ENCODE measurements at regions not wholly inside any gene's neighbourhood (a gene's known extent, or its start where the extent isn't known, plus 50 kb on each side); places are given as distances from the start of the nearest gene placed in this dataset.

DNA sequence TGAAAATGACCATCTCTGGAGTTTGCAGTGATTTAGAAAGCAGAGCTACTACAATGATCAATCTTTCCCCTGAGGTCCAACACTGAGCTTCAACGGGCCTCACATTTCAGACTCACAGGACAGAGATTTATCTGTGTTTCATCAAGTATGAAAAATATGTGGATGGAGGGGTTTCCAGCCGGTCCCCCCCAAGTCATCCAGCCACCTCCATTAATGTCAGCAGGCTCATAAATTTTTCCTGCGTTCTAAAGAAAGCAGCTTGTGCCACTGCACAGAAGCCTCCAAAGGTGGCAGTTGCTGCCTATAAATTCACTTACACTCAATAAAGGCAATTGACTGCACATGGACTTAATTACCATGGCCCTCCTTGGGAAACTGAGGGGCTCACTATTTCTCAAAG, 117.4 kb upstream of the ACKR3 start:
- TF ChIP-seq, protein P1, sequence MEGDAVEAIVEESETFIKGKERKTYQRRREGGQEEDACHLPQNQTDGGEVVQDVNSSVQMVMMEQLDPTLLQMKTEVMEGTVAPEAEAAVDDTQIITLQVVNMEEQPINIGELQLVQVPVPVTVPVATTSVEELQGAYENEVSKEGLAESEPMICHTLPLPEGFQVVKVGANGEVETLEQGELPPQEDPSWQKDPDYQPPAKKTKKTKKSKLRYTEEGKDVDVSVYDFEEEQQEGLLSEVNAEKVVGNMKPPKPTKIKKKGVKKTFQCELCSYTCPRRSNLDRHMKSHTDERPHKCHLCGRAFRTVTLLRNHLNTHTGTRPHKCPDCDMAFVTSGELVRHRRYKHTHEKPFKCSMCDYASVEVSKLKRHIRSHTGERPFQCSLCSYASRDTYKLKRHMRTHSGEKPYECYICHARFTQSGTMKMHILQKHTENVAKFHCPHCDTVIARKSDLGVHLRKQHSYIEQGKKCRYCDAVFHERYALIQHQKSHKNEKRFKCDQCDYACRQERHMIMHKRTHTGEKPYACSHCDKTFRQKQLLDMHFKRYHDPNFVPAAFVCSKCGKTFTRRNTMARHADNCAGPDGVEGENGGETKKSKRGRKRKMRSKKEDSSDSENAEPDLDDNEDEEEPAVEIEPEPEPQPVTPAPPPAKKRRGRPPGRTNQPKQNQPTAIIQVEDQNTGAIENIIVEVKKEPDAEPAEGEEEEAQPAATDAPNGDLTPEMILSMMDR (IDR thresholded peaks at IDR 0.05; ENCODE audit: control insufficient read depth, insufficient read depth, low read depth, low read length, missing control alignments) = no peak
- DNase-seq (ENCODE audit: low read depth) = no peak
- H3K4me3 ChIP-seq (ENCODE audit: control insufficient read depth, low read depth, low read length) = no peak overlapping the region

DNA sequence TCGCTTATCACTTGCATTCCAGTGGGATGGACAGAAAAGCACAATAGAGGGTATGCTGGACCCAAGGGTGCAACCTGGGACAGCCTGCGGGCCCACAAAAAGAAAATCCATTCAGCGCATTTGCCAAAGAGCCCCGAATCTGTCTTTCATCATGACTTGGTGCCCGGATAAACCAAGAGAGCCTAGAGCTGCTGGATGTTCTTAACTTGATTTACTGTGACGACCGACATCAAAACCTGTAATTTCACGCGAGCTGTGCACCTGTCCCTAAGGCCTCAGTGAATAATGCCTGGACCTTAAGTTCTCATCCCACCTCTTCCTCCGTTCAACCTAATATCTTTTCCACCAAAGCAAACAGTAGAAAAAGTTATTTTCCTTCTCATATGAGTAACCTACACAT, 115.5 kb upstream of the ACKR3 start:
- H3K4me3 ChIP-seq (ENCODE audit: control insufficient read depth, low read depth, low read length) = no peak overlapping the region
- TF ChIP-seq, protein P1 (IDR thresholded peaks at IDR 0.05; ENCODE audit: control insufficient read depth, insufficient read depth, low read depth, low read length, missing control alignments) = no peak
- DNase-seq (ENCODE audit: low read depth) = no peak

DNA sequence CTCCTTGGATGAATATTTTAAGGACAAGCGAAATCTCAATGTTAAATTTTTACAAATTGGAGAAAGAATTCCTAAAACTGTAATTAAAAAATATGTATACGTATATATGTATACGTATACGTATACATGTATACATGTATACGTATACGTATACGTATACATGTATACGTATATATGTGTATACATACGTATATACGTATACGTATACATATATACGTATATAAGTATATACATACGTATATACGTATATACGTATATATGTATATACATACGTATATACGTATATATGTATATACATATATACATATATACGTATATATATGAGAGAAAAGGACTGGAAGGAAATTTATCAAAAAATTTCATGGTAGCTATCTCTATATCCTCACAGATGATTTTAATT, 110.2 kb upstream of the ACKR3 start:
- no peak for DNase-seq (ENCODE audit: low read depth)
- TF ChIP-seq, protein P1 (IDR thresholded peaks at IDR 0.05; ENCODE audit: control insufficient read depth, insufficient read depth, low read depth, low read length, missing control alignments) = no peak
- no peak overlapping the region for H3K4me3 ChIP-seq (ENCODE audit: control insufficient read depth, low read depth, low read length)

DNA sequence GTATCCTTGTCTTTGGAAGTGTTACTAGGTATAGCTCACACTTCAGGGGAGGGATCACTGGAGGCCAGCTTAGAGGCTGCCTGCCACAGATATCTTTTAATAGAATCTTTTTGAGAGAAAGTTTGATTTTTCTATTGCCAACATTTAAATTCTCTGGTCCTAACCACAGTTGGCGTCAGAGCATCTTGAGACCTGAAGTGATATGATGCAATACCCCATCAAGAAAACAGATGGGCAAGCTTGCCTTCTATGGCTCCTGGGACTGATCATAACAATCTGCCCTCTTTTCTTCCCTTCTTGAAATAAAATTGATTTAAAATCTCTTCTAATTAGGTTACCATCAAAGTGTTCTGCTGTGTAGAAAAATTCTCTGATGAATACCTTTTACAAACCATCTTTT, 105.5 kb upstream of the ACKR3 start:
- H3K4me3 ChIP-seq (ENCODE audit: control insufficient read depth, low read depth, low read length) = no peak overlapping the region
- no peak for DNase-seq (ENCODE audit: low read depth)
- TF ChIP-seq, protein P1 (IDR thresholded peaks at IDR 0.05; ENCODE audit: control insufficient read depth, insufficient read depth, low read depth, low read length, missing control alignments) = no peak

DNA sequence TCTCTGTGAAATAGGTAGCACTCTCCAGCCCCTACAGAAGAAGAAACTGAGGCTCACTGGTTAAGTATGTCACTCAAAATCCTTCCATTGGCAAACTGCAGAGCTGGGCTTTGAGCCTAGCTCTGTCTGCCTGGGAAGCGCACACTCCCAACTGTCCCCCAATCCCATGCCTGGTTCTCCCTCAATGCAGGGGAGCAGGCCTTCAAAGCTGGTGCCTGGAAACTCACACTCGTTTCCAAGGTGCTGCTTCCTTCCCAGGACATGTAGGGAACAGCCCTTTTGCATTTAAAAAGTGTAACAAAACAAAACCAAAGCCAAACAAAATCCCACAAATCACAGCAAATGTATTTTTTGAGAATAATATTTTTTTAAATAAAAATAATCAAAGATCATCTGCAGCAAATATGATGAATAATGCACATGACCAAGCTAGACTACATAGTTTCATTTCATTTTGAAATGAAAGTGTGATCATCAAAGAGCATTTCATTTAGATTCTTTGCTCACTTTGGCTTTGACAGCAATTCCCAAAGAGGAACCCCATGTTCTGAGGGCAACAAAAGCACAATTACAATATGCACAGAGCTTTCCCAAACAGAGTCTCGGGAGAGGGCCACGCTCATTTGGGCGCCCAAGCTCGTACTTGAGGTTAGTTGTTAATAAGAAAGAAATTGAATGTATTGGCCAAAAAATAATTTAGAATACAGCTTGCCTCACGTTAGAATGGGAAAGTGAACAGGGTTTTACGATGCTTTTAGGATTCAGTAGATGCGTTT, 96.7 kb upstream of the ACKR3 start:
- no peak overlapping the region for H3K4me3 ChIP-seq (ENCODE audit: control insufficient read depth, low read depth, low read length)
- DNase-seq (ENCODE audit: low read depth) = no peak
- TF ChIP-seq, protein P1 (IDR thresholded peaks at IDR 0.05; ENCODE audit: control insufficient read depth, insufficient read depth, low read depth, low read length, missing control alignments) = no peak

DNA sequence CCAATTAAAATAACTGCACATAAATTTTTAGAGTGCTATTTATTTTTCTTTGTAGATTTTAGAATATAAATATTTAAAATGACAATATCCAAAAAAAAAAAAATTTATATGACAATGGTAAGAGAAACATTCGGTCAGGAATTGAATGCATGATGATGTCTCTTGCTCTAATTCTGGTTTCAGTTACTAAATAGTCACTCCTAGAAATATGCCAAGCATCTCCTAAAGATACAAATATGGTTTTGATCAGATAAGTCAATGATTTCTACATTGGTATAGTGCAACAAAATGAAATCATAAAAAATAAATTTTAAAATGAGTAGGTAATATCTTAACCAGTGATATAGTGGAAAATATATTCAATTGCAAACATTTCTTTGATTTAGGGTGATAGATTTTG, 95.9 kb upstream of the ACKR3 start:
- H3K4me3 ChIP-seq (ENCODE audit: control insufficient read depth, low read depth, low read length) = no peak overlapping the region
- no peak for DNase-seq (ENCODE audit: low read depth)
- TF ChIP-seq, protein P1 (IDR thresholded peaks at IDR 0.05; ENCODE audit: control insufficient read depth, insufficient read depth, low read depth, low read length, missing control alignments) = no peak

Data from AG09309 (cell line).